Stimulated activated CD4-positive, alpha-beta T cell treated with anti-CD3 and anti-CD28 coated beads, Interleukin-12 subunit alpha, Interleukin-12 subunit beta, amount 100 ng/mL, for 24 hours (primary cell): ENCODE measurements at regions not wholly inside any gene's neighbourhood (a gene's known extent, or its start where the extent isn't known, plus 50 kb on each side); places are given as distances from the start of the nearest gene placed in this dataset.
"Not testable (repeated sequence)": the region's sequence is repeated elsewhere in the genome, so short reads cannot be mapped to it uniquely, and the experiment has no call there.

Source experiments
- DNase-seq, 2 experiments: peaks; one replicate each; pipeline ENCODE4 v3.0.0-alpha.2; 2020; ENCODE audit warnings: low read depth in 2 of 2

DNA sequence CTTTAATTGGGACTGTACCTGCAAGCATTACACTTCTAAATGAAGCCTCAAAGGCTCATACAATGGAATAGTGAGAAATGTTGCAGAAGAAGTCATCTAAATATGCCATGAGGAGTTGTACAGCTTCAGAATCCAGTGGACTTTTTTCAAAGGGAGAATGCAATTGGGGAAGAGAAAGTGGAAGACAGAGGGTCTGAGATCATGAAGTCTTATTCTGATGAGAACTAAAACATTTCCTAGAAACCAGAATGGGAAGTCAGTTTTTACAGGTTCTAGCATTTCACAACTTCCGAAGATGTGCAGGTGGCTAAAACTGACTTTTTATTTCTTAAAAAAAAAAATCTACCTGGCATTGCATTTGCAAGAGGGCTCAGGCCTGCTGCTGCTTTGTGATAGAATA lies 424.4 kb upstream of the RUNX1 start:
- DNase-seq = no peak

DNA sequence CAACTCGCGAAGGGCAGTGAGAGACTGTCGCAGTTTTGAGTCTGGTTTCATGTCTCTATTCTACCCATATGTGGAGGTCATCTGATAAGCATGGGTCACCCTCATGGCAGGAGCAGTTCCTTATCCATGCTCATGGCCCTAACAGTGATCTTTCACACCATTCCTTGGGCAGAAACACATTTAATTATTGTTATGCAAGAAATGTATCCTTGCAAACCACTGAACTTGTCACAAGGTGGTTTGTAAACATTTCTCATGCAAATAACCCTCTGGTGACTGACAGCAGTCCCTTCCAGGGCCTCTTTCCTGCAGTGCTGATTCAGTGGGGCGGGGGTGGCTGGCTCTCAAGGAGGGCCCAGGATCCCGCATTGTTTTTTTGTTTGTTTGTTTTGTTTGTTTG lies 421.4 kb upstream of the RUNX1 start:
- no peak for DNase-seq

DNA sequence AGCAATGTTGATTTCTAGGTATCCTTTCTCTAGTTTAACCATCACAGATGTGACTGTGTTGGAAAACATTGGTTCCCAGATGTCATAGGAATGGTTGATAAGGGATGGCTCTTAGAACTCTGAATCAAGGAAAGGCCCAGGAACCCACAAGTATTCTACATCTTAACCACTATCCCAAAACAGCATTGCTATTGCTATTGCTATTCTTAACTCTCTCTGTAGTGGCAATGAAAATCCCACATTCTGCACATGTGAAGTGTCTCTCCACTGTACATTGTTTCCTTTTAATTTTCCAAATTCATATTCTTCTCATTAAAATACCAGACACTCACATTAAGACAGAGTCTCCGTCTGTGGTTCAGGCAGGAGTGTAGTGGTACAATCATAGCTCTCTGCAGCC lies 420.4 kb upstream of the RUNX1 start:
- no peak for DNase-seq

GRCh38 chr21:35468991-35469390 lies 419.9 kb upstream of the RUNX1 start:
- DNase-seq = no peak

DNA sequence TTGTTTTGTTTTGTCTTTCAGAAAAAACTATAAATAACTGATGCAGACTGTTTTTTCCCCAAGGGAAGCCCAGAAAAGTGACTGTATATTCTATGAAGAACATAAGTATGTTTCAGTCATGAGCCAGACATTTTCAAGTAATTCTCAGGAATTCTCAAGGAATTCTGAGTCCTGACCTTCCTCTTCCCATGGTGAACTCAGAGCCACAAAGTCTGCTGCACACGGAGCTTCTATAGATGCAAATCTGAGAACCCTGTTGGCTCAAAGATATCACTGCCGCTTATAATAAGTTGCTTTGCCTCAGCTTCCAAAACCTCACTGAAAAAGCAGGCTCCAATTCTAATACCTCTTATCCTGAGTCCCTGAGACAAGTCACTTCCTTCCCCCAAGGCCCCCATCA lies 418.5 kb upstream of the RUNX1 start:
- DNase-seq = no peak

DNA sequence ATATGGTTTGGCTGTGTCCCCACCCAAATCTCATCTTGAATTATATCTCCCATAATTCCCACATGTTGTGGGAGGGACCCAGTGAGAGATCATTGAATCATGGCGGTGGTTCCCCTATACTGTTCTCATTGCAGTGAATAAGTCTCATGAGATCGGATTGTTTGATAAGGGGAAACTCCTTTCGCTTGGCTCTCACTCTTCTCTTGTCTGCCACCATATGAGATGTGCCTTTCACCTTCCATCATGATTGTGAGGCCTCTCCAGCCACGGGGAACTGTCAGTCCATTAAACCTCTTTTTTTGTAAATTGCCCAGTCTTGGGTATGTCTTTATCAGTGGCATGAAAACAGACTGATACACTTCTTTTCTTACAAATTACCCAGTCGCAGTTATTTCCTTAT lies 417.6 kb upstream of the RUNX1 start:
- not testable (repeated sequence) for DNase-seq

- DNase-seq = no peak
These were observed 416.6 kb upstream of the RUNX1 start for GRCh38 chr21:35465741-35466140.

DNA sequence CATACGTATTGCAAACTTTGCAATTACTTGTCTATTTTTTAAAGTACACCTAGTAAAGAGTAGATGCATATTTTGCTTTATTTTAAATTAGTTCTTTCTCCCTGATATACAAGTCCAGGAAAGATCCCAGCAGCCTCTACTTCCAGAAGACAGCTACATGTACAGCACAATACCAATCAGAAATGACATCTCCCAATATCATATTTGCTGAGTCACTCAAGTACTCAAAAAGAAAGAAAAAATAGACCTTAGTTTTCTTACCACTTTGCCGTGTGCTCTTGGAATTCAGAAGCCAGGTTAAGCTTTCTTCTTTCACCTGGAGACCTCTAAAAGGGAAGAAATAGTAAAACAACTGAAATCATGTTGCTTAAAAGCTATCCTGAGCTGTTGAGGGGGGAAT lies 412.6 kb upstream of the RUNX1 start:
- no peak for DNase-seq

GRCh38 chr21:35460441-35460840 lies 411.3 kb upstream of the RUNX1 start:
- DNase-seq = no peak

- DNase-seq = no peak
These were observed 409.3 kb upstream of the RUNX1 start for GRCh38 chr21:35458405-35458804.

DNA sequence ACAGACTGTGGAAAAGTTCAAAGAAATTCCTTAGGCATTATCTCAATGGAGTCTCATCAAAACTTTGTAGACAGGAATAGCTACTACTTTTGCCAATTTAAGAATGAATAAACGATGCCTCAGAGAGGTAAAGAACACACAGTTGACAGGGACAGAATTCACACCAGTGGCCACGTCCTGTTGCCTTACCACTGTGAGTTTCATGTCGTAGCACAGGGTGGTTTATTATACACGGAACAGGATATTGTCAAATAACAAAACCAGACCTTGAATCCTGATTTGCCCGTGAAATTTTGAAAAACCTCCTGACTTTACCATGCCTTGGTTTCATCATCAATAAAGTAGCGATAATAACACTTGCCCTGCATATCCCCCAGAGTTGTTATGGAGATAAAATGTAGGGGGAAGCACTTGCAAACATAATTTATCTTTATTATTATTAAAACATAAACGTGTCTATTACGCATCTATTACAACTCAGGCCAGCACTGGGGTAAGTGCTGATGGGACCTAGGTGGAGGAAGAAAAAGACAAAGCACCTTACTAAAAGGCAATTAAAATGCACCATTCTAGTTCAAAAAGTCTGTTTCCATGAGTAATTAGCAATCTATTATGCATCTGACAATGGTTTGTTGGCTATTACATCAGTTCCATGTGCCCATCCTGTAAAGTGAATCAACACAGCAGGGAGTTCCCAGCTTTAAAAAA lies 408.1 kb upstream of the RUNX1 start:
- DNase-seq = no peak

DNA sequence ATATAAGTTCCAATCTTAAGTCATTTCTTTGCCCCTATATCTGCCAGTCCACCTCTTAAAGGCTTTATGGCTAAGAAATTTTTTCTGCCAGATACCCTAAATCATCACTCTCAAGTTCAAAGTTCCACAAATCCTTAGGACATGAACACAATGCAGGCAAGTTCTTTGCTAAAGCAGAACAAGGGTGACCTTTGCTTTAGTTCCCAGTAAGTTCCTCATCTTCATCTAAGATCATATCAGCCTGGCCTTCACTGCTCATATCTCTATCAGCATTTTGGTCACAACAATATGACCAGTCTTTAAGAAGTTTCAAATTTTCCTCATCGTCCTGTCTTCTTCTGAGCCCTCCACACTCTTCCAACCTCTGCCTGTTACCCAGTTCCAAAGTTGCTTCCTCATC lies 402.2 kb upstream of the RUNX1 start:
- DNase-seq = no peak

DNA sequence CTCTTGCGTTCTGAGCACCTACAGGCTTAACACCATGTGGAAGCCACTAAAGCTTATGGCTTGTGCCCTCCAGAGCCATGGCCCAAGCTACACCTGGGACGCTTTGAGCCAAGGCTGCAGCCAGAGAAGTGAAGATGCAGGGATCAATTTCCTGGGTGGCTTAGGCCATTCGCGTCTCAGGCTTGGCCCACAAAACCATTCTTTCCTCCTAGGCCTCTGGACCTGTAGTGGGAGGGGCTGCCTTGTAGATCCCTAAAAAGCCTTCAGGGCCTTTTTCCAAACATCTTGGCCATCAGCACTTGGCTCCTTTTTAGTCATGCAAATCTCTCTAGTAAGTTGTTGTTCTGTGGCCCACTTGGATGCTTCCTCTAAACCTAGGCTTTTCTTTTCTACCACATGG lies 401.7 kb upstream of the RUNX1 start:
- DNase-seq = no peak

GRCh38 chr21:35449846-35450245 lies 400.7 kb upstream of the RUNX1 start:
- no peak for DNase-seq

DNA sequence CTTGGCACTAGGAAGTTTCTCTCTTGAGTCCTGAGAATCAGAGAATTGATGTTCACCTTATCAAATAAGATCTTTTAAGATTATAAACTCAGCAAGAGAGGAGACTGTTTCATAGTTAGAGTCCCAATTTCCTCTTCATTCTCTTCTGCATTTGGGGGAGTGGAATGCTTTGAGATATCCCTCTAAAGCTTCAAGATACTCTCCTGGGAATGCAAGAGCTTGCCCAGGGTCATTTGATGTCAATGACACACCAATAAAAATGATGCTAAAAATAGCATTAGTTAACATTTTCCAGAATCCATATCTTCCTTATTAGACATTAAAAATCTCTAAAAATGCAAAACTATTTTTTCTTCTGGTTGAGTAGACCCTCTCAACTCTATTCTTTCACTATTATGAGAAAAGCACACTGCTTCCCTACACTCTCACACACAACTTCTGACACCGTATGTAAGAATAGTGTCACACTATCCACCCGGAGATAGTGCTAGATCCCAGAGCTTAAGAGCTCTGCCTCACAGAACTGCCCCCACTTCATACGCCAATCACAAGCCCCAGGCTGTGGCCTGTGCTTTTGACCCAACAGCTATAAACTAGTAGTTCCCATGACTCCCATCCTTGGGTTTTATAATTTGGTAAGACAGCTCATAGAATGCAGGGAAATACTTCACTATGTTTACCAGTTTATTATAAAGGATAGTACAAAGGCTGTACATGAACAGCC lies 399.9 kb upstream of the RUNX1 start:
- no peak for DNase-seq

DNA sequence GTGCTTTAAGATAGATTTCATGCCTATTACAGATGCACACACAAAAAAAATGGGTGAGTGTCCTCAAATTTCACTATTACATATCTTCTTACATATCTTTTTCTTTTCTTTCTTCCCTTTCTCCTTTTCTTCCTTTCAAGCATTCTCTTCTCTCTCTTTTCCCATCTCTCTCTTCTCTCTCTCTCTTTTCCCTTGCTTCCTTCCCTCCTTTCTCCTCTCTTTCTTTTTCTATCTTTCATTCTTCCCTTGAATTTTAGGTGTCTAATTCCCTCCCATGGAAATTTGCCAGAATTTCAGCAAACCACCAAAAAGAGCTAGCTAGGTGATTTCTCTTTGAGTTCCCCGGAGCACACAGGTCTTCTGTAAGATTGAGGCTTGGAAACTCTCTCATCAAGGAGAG lies 395.3 kb upstream of the RUNX1 start:
- DNase-seq = no peak

GRCh38 chr21:35441868-35442582 lies 392.9 kb upstream of the RUNX1 start:
- no peak for DNase-seq

DNA sequence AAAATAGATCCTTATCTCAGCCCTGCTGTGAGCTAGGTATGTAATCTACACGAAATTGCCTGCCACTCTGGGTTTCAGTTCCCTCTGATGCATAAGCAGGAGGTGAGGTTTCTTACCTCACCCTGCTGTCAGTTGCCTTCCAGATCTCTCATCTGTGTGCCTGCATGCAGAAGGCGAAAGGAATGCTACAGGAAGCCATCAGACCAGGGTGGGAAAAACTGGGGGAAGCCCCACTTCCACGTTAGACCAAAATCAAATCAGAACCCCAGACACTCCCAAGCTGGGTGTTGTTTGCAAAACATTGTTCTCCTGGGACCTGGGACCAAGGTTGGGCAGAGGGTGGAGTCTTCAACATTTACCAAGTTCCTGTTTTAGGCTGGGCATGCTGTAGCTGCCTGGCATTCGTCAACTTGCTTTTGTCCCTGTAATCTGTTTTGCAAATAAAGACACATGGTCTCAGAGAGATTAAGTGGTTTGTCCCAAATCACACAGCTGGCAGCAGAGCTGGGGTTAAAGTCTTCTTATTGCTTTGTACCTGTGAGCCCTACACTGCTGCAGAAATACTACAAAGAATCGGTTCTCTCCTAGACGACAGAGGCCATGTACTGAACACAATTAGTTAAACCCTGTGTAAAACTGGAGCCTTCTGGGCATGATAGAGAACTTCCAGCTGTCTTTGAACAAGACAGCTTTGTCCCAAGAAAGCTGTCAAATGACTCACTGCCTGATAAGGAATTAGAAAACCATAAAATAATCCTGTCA lies 389.7 kb upstream of the RUNX1 start:
- no peak for DNase-seq

DNA sequence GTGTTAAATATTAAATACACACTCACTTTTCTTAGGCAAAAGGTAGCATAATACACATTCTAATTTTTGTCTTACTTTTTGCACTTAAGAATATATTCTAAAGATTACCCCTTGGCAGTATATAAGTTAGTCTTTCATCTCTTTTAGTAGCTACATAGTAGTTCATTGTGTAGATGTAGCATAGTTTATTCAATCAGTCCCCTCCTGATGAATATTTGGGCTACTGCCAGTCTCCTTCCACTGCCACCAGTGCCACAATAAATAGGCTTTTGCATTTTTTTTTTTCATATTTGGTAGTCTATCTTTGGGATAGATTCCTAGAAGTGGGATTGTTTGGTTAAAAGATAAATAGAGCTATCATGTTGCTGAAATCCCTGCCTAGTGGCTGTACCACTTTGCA lies 388.8 kb upstream of the RUNX1 start:
- DNase-seq = no peak

GRCh38 chr21:35436899-35437298 lies 387.8 kb upstream of the RUNX1 start:
- DNase-seq = no peak

DNA sequence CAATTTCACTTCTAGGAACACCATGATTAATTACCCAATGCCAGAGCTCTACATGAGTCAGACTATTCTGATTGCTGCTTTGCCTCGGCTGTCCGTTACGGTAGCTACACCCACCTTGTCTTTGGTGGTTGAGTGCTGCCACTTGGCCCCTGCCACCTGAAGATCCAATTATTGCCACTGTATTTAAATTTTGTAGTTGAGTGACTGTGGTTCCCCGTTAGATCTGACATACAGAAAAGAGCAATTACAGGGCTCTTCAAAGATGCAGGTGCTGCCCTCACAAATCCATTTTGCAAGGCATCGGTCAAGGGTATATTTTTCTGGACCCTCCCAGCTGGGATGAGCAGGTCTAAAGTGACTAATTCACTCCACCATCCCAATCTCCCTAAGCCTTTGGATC lies 383.5 kb upstream of the RUNX1 start:
- not testable (repeated sequence) for DNase-seq

DNA sequence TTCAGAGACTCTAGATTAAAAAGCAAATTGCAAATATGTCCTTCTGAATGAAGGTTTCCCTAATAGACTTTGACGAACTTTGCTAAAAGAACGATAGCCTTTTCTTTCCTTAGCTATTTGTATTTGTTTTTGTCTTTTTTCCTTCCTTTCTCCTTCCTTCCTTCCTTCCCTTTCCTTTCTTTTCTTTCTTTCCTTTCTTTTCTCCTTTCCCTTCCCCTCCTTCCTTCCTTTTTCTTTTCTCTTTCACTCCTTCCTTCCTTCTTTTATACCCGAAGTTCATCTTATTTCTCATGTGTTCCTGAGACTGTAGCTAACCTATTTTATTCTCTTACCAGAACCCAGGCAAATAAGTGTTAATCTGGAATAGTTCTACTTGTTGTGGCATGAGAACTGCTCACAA lies 381.2 kb upstream of the RUNX1 start:
- no peak for DNase-seq
